WTC11 (cell line): ENCODE measurements at regions not wholly inside any gene's neighbourhood (a gene's known extent, or its start where the extent isn't known, plus 50 kb on each side); places are given as distances from the start of the nearest gene placed in this dataset.

Experiments
- CTCF ChIP-seq: fragments of 200-600 bp; IDR thresholded peaks from 2 replicates; pipeline ENCODE4 v1.8.0; 2022; ENCODE audit warnings: antibody characterized with exemption
- IRF1 ChIP-seq: sonication (generic); formaldehyde crosslinking; IDR thresholded peaks from 2 replicates; pipeline ENCODE4 v1.8.0; 2023; ENCODE audit warnings: missing genetic modification reagents
- NR2C2 ChIP-seq: sonication (generic); formaldehyde crosslinking; IDR thresholded peaks from 2 replicates; pipeline ENCODE4 v1.8.0; 2022; ENCODE audit warnings: mild to moderate bottlenecking, missing genetic modification reagents
- ZNF232 ChIP-seq: sonication (generic); formaldehyde crosslinking; IDR thresholded peaks from 2 replicates; pipeline ENCODE4 v1.8.0; 2022; ENCODE audit warnings: mild to moderate bottlenecking, missing genetic modification reagents

GRCh38 chr7:52261057-52261456, 774.4 kb upstream of the POM121L12 start:
- TF ChIP-seq NR2C2 (CRISPR knock-in tag) (no peak), CTCF (no peak), IRF1 (CRISPR knock-in tag) (no peak), ZNF232 (CRISPR knock-in tag) (no peak)
